SH-SY5Y (cell line): ENCODE measurements at regions not wholly inside any gene's neighbourhood (a gene's known extent, or its start where the extent isn't known, plus 50 kb on each side); places are given as distances from the start of the nearest gene placed in this dataset.

Experiments used
- GATA2 ChIP-seq: IDR thresholded peaks from 2 replicates; pipeline ENCODE4 v1.6.1; 2011; ENCODE audit warnings: mild to moderate bottlenecking, low read depth, low read length
- GATA3 ChIP-seq: IDR thresholded peaks from 2 replicates; pipeline ENCODE4 v1.6.1; 2011; ENCODE audit warnings: low read depth, mild to moderate bottlenecking, low read length, moderate library complexity

DNA sequence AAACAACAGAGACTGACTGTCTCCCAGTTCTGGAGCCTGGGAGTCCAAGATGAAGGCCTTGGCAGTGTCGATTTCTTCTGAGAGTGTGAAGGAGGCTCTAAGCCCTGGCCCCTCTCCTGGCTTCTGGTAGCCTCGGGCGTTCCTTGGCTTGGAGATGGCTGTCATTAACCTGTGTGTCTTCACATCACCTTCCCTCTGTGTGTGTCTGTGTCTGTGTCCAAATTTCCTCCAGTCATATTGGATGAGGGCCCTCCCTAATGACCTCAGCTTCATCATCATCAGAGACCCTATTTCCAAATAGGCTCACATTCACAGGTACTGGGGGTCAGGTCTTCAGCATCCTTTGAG lies 138.3 kb downstream of the TOMM20 start:
- TF ChIP-seq GATA3 (no peak), GATA2 (no peak)

DNA sequence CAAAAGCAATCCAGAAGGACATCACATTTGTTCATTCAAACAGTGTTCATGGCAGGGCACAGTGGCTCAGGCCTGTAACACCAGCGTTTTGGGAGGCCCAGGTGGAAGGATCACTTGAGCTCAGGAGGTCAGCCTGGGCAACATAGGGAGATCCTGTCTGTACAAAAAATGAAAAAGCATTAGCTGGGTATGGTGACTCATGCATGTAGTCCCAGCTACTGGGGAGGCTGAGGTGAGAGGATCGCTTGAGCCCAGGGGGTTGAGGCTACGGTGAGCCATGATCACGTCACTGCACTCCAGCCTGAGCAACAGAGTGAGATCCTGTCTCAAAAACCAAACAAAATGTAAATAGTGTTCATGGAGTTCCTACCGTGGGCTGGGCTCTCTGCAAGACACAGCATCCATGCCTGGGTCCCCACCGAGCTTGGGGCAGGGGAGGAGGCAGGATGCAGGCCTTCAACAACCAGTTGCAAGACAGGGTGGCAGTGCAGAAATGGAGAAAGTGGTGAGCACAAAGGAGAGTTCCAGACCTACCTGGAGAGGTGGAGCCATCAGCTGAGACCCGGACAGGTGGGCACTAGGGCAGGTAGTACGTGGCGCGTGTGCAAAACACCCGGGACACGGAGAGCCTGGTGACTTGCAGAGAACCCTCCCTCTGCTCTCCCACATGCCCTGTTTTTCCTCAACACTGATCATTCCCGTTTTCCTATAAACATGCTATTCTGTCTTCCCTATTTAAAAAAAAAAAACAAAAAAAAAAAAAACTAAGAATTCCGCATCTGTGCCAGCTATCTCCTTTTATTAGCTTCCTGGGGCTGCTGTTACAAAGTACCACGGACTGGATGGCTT lies 138.9 kb downstream of the TOMM20 start:
- TF ChIP-seq GATA3 (no peak), GATA2 (no peak)

DNA sequence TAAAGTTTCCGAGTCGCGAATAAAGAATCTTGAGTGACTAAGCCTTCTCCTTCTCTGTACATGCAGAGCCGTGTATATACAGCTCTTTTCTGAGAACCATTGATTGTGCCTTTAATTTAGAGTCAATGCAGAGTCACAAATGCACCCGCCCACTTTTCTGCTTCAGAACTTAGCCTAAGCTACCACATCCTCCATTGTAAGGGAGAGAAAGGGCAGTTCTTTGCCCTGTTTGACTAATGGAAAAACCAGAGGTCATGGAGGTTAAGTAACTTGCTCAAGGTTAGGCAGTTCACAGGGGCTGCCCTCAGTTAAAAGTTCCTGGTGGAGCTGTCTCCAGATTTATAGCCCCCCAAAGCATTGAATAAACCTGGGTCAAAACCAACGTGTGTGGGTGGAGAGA lies 139.6 kb downstream of the TOMM20 start:
- TF ChIP-seq GATA2 (no peak), GATA3 (no peak)

DNA sequence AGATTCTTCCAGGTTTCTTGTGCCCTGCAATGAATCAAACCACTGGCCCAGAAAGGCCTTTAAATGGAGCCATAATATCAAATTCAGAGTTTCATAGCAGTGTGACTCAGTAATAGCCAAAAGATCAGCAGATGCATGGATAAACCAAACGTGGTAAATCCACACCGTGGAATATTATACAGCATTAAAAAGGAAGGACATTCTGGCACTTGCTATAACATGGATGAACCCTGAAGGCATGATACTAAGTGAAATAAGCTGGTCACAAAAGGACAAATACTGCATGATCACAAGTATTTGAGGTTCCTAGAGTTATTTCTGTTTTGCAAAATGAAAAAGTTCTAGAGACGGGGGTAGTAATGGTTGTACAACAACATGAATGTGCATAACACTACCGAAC lies 140.1 kb downstream of the TOMM20 start:
- TF ChIP-seq GATA2: no peak
- no peak for TF ChIP-seq GATA3

DNA sequence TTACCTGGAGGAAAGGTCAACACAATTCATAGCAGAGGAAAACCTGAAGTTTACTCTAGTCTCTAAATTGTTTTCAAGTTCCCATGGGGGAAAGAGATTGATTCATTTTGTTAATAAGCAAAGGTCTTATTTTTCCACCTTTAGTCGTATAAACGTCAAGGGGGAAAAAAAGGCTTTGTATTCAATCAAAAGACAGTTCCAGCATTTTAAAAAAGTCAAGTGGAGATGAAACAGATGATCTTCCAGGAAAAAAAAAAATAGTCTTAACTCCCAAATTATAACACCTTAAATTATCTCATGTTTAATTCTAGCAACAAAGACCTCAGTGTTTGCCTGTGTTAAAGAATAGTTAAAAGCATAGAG lies 140.5 kb downstream of the TOMM20 start:
- TF ChIP-seq GATA2: no peak
- no peak for TF ChIP-seq GATA3

DNA sequence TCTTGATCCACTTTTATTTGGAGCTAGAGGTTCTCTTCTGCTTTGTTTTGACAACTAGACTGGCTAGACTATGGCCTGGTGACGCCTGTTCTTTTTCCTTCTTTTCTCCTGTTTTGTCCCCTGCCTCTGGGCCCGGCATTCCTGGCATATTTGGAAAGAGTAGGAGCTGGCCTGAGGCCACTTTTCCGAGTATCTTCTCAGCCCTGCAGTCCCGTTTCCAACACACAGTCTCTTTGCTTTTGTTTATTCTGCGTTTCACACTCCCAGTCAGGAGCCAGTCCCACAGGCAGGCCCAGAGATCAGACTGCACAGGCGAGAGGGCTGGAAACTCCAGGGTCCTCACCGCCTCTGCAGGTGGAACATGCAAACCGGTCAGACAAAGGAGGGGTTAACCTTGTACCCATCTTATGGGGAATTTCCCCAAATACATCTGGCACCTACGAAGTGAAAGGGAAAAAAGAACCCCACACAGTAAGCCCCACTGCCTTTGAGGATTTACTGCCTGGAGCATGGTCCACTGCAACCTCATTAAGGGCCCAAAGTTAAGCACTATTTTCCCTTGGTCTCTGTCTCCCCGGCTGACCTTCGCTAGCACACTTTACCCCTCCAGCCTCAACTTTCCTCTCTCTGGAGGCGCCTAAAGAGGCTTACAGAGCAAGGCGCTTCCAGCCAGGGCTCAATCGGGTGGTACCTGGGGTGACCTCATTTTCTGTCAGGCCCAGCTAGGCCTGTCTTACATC lies 141.1 kb downstream of the TOMM20 start:
- TF ChIP-seq GATA3 (no peak), GATA2 (no peak)

DNA sequence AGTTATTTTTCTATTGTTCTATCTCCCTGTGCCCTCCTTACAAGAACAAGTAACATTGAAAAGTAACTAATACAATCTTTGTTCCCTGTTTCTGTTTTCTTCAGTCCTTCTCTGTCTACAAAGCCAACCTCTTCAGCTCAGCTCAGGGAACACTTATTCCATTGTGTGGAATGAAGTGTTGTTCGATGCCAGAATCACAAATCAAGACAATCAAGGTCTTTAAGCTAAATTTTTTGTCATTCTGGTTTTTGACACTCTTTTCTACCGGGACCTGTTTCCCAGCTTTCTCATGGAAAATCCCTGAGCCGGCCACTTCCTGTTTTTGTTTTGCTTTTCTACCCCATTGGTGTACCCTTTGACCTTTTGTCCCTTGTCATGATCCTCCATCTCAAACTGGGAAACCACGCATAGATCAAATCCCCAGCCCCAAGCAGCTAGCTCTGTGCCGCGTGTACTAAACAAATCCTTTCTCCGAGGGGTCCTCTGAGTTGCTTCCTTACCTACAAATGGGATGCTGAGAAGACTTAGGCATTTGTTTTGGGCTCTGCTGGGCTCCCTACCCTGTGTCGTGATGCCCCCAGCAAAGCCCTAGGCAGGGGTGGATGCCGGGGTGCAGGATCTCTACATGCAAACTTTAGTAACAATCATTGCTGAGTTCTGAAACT lies 141.8 kb downstream of the TOMM20 start:
- no peak for TF ChIP-seq GATA3
- no peak for TF ChIP-seq GATA2

DNA sequence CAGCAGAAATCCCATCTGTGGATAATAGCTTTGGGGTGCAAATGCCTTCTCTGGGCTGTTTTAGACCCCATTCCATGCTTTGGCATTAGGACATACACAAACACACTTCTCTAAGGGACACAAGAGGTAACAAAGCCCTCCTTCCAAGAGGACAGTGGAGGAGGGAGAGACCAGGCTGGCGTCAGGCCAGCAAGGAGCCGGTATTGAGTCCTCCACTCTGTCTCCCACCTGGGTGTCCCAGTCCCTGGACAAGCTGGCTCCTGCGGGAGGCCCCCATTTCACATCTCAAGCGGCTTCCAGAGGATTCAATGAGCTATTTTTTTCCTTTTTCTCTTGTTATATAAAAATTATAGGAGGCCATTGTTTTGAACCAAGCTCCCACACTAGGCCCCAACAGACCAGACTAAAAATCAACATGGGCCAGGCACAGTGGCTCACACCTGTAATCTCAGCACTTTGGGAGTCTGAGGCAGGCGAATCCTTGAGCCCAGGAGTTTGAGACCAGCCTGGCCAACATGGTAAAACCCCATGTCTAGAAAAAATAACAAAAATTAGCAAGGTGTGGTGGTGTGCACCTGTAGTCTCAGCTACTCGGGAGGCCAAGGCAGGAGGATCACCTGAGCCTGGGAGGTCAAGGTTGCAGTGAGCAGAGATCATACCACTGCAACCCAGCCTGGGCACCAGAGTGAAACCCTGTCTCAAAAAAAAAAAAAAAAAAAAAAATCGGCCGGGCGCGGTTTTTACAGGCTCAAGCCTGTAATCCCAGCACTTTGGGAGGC lies 142.9 kb downstream of the TOMM20 start:
- TF ChIP-seq GATA2 (no peak), GATA3 (no peak)

DNA sequence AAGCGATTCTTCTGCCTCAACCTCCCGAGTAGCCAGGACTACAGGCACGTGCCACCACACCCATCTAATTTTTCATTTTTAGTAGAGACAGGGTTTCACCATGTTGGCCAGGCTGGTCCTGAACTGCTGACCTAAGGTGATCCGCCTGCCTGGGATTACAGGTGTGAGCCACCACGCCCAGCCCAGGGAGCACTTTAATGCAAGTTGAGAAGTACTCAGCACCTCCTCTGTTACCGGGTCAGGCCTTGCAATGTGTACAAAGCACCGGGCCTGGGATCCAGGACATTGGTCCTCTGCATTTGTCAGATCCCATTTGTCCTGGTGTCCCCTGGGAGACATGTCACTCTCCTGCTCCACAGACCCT lies 143.6 kb downstream of the TOMM20 start:
- TF ChIP-seq GATA3 (no peak), GATA2 (no peak)

DNA sequence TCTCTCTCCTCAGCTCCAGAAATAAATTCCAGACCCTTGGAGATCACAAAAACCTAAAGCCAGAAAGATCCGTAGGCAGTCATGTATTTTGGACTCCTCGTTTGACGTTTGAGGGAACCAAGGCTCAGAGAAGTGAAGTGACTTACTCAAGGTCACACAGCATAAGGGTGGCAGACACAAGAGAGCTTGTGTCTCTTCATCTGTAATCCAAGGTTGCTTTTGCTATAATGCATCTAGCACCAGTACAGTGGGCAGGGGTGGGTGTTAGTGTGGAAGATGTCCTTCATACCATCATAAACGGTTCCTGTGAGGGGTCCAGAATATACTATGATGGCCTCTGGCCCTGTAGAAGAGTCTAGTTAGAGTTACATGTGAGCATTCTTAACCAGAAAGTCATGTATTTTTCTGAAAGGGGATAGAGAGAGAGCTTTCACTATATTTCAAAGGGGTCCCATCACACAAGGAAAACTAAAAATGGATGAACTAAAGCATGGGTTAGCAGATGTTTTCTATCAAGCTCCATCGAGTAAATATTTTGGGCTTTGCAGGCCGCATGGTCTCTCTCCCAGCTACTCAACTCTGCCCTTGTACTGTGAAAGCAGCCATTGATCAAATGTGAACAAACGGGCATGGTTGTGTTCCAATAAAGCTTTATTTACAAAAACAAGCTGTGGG lies 144.9 kb downstream of the TOMM20 start:
- TF ChIP-seq GATA2 (no peak), GATA3 (no peak)

DNA sequence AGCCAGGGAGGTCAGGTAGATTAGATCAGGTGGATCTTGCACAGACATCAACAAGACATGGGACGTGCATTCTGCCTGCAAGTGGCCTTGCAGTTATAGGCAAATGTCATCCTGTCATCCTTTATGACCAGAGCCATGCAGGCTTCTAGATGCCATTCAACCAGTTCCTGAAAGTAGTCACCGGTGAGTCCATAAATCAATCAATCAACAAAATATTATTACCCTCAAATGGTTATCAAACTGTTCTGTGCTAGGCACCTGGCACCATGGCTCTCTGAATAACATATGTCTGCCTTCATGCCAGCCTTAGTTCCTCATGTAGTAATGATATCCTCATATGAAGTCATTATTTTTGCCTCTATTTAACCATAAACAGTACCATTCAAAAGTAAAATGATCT lies 146.9 kb downstream of the TOMM20 start:
- TF ChIP-seq GATA3 (no peak), GATA2 (no peak)

DNA sequence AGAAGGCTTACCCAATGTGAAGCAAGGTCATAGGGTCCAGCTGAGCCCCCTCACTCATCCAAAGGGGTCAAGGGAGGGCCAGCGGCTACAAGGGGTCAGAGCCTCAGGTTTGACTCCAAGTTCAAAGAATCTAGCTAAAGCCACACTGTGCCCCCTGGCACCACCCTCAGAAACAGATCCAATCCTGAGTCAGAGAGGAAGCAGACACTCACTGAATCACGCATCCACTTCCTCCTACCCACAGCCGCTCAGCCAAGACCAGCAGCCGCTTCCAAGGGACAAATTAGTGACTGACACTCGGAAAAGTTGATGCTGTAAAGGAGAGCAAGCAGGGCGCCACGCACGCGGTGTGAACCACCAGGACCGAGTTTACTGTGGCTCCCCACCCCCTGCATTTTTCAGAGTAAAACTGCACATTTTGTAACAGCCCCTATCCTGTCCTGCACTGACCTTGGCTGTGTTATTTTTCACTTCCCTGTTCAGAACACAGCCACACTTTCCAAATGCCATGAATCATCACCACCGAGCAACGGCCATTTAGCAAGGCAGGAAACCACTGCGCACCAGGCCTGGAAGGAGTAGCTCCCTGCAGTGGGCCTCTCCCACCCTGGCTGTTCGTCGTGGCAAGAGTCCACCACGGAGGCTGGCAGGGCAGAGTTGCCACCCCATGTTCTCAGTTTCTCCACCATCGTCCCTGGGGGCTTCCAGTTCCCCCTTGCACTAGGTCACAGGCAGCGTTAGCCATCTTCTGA lies 147.8 kb downstream of the TOMM20 start:
- TF ChIP-seq GATA3: no peak
- TF ChIP-seq GATA2: no peak

DNA sequence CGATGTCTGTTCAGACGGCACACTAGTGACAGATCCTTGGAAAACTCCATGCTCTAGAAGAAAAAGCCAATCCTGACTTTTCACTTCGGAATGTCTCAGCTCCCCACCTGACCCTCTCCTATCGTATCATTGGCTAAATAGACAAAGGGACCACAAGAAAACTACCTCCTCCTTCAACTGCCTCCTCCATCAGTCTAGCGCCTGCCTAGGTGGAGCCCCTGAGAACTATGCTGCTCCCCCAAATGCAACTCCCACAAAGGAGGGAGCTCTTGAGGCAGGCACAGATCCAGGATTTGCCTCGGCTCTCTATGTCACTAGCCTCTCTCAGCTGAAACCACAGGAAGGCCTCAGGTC lies 148.4 kb downstream of the TOMM20 start:
- TF ChIP-seq GATA2 (no peak), GATA3 (no peak)
